ENCODE measurements at regions not wholly inside any gene's neighbourhood (a gene's known extent, or its start where the extent isn't known, plus 50 kb on each side); places are given as distances from the start of the nearest gene placed in this dataset.

DNA sequence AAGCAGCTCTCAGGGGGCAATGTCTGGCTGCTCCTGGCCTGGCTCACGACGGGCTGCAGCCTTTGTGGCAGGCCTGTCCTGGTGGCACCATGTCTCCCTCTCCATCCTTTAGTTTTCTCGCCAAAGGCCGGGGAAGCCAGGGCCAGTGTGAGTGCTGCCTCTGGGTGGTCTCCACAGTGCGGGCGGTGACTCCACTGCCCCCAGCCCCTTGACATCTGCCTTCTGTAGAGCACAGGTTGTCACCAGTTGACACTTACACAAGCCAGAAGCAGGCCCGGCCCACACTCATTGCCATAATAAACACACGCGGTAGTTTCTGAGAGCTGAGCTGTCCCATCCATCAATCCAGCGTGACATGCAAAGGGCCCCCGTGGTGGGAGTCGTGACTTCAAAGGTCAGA lies 219.5 kb downstream of the TFAP2C start:
- no peak for DNase-seq (ENCODE audit: low spot score)
- in situ Hi-C loops (cut with HindIII; ENCODE audit: low sequenced_read_pairs), result no loop called here

DNA sequence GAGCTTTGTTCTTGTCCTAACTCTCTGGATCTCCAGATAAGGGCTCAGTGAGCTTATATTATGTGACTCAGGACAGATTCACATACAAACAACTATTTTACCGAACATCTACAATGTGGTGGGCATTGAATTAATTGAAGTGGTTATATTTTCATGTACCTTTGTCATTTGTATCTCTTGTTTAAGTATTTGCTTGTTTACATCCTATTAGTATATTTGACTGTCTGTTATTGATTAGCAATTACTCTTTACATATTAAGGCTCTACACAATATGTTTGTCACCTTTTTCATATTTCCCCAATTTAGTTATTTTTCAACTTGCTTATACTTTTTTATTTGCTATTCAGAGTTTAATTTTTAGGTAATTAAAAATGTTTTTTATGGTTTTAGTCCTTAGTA lies 222.4 kb downstream of the TFAP2C start:
- in situ Hi-C loops (cut with HindIII; ENCODE audit: low sequenced_read_pairs), result no loop called here

DNA sequence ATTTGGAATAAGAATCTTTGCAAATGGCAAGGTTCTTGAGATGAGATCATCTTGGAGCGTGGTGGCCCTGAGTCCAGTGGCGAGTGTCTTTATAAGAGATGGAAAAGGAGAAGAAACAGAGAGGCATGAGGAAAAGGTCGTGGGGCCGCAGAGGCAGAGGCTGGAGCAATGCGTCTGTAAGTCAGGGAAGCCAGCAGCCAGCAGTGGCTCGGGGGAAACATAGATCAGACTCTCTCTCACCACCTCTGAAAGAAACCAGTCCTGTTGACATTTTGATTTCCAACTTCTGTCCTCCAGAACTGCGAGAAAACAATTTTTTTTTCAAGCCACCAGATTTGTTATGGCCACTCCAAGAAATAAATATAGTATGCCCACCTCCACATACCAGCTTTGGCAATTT lies 226.6 kb downstream of the TFAP2C start:
- in situ Hi-C loops (cut with HindIII; ENCODE audit: low sequenced_read_pairs), result no loop called here
- DNase-seq (ENCODE audit: low spot score), result no peak

More for the DNA sequence above, 222.4 kb downstream of the TFAP2C start:
- DNase-seq (ENCODE audit: low spot score), result no peak

DNA sequence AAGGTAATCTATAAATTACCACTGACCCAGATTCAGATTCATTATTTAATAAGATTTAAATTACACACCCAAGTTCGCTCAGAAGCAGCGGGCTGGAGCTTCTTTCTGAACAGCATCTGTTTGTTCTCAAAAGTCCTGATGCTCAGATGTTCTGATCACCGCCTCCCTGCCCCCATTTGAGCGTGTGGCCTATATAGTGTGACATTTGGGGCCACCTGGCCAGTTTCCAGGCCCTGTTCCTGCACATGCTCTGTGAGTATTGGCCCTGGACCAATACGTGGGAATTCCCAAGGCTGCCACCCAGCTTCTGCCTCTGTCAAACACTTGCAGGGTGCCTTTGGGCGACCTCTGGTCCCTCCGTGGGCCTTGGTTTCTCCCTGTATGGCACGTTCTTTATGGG lies 228.8 kb downstream of the TFAP2C start:
- no peak for DNase-seq (ENCODE audit: low spot score)
- in situ Hi-C loops (cut with HindIII; ENCODE audit: low sequenced_read_pairs), result no loop called here

DNA sequence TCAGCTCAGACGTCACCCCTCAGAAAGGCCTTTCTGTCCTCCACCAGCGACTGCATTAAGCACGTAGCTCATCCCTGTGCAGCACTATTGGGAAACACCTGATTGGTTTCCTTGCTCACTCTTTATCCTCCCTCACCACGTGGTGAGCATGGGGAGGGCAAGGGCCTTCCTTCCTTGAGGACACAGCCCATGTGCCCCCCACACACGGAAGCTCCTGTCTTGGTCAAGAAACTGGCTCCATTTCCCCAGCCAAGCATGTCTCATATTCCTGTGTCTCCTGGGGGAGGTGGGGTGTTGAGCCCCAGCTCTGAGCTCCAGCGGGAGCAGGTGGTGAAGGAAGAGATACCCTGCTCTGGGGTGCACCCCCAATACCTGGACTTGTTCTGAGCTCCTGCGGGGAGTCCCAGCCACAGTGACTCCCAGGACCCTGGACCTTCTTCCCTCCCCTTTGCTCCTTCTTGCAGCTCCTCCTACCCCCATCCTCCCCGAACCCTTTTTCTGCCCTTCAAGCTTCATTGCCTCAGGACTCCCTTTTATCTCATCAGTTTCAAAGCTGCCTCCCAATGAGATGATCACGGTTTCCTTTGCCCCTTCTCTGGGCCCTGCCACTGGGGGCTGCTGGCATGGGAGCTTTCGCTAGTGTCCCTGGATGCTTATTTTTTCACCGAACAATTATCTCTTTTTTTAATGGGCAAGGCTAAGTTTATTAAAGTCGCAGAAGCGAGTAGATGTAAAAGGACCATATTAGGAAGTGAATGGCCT lies 230.1 kb downstream of the TFAP2C start:
- in situ Hi-C loops (cut with HindIII; ENCODE audit: low sequenced_read_pairs), result no loop called here
- no peak for DNase-seq (ENCODE audit: low spot score)

DNA sequence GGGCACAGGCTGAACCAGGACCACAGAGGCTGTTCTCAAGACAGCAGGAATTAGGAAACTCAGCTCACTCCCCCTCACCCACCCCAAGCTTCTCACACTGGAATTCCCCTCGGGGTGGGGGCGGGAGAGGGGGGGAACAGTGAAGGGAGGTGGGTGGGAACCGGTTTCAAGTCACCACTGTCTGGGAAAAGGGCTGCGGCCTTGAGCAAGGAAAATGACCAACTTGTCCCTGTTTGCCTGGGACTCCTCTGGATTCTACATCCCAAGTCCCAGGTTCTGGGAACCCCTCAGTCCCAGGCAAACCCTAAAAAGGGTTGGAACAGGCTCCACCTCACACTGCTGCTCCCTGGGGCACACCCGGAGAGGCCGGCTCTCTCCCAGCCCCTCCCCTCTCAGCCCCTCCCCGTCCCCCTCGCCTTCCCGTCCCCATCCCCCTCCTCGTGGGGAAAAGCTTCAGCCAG lies 230.7 kb downstream of the TFAP2C start:
- no peak for DNase-seq (ENCODE audit: low spot score)
- in situ Hi-C loops (cut with HindIII; ENCODE audit: low sequenced_read_pairs), result no loop called here

DNA sequence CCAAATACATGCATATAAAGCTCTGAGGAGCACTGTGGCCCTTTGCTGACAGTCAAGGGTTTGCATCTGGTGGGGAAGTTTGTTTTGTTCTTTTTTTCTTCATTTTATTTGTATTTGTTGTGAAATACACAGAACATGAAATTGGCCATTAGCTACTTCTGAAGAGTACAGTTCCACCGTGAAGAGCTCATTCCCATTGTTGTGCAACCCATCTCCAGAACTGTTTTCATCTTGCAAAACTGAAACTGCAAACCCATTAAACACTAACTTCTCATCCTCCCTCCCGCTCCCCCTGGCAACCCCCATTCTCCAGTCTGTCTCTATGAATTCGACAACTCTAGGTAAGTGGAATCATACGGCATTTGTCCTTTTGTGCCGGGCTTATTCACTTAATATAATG lies 231.3 kb downstream of the TFAP2C start:
- in situ Hi-C loops (cut with HindIII; ENCODE audit: low sequenced_read_pairs), result no loop called here
- no peak for DNase-seq (ENCODE audit: low spot score)

DNA sequence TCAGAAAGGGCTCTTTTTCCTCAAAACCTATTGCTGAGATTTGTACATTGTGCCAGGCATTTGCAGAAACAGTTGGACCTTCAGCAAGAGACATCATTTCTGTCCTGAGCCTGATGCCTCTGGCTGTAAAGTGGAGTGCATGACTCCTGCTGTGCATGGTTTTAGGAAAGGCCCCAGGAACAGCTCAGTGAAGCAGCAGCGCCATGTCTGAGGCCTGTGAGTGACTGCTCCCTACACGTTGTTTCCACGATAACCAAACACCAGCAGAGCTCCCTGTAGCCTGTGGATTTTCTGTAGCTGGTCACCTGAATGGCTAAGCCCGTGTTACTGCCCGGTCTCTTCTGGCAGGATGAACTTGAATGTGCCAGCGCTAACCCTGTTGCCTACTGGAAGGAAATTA lies 232.5 kb downstream of the TFAP2C start:
- no peak for DNase-seq (ENCODE audit: low spot score)
- in situ Hi-C loops (cut with HindIII; ENCODE audit: low sequenced_read_pairs), result no loop called here

DNA sequence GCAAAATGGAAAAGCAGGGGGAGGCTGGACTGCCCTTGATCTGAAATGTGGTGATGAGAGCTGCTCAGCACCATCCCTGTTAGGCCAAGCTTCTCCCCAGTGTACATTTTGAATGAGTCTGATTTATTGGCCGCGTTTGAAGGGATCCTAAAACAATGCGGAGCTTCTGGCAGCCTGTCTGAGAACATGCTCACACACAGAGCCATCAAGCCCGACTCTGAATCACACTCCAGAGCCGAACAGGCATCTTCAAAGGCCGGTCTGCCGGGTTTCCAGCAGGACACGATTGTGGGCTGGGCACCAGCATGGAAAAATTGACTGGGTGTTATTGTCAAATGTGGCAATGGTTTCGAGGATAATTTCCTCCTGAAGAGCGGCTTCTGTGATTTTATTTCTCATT lies 235.9 kb downstream of the TFAP2C start:
- in situ Hi-C loops (cut with HindIII; ENCODE audit: low sequenced_read_pairs), result no loop called here
- DNase-seq (ENCODE audit: low spot score), result no peak

DNA sequence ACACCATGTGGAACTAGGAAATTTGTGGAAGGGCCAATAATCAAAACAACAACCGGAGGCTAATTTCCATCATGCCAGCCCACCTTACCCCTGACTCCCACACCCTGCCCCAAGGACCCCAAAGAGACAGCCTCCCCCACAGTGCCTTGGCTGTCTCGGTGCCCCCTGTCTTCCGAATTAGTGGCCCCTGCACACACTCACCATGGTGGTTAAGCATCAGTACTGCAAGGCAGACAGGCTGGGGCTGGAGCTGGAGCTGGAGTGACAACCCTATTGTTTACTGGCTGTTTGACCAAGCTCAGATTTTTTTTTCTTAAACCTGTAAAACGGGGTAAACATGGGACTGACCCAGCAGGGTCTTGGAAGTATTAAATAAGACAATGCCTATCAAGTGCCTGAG lies 238.0 kb downstream of the TFAP2C start:
- in situ Hi-C loops (cut with HindIII; ENCODE audit: low sequenced_read_pairs), result no loop called here
- DNase-seq (ENCODE audit: low spot score), result no peak

DNA sequence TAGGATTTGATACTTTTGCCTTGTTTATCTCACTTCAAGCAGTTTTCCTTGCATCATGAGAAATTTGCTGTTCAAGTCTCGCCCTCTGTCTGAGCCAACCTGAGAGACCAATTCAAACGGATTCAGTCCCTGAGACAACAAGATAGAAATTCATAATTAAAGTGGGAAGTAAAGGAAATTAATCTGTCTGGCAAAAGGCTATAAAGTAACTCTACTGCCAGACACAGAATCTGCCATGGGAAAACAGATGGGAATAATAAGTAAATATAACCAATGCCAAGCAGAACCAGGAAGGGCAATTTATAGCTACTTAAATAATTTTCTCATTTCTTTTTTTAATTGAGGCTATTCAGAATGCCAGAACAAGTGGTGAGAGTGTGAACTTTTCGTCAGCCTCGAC lies 239.6 kb downstream of the TFAP2C start:
- DNase-seq (ENCODE audit: low spot score), result no peak
- in situ Hi-C loops (cut with HindIII; ENCODE audit: low sequenced_read_pairs), result no loop called here

DNA sequence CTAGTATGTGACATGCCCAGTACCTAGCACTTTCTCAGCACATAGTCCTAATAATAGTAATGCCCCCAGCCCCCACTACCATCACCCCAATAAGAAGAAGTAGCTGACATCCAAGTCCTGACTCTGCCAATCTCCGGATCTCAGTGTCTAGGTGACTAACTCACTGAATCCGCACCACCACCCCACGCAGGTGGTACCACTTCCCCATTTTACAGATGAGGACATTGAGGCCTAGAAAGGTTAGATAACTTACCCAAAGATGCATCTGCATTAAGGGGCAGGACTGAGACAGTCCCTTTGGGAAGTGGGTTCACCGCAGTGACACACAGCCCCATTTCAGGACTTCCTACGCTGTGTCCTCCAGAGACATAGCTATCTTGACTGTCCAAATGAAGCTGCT lies 241.2 kb downstream of the TFAP2C start:
- in situ Hi-C loops (cut with HindIII; ENCODE audit: low sequenced_read_pairs), result no loop called here

DNA sequence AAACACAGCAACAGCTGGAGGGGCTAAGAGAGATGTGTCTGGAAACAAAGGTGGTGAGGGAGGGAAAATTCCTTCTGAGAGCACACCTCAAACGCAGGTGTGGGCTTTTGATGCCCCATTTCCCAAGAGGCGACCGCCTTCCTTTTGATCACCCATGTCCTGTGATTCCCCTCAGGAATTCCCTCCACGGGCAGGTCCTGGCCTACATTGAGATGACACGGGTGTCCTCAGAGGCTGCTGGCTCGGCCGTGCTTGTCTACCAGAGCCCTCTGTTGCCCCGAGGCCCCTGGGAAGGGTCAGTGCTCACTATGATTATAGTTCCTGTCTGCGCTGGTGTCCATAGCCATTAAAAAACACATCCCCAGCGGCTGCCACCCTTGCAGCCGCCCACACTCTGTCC lies 242.6 kb downstream of the TFAP2C start:
- in situ Hi-C loops (cut with HindIII; ENCODE audit: low sequenced_read_pairs), result no loop called here
- DNase-seq (ENCODE audit: low spot score), result no peak

More for the DNA sequence above, 241.2 kb downstream of the TFAP2C start:
- DNase-seq (ENCODE audit: low spot score), result no peak

DNA sequence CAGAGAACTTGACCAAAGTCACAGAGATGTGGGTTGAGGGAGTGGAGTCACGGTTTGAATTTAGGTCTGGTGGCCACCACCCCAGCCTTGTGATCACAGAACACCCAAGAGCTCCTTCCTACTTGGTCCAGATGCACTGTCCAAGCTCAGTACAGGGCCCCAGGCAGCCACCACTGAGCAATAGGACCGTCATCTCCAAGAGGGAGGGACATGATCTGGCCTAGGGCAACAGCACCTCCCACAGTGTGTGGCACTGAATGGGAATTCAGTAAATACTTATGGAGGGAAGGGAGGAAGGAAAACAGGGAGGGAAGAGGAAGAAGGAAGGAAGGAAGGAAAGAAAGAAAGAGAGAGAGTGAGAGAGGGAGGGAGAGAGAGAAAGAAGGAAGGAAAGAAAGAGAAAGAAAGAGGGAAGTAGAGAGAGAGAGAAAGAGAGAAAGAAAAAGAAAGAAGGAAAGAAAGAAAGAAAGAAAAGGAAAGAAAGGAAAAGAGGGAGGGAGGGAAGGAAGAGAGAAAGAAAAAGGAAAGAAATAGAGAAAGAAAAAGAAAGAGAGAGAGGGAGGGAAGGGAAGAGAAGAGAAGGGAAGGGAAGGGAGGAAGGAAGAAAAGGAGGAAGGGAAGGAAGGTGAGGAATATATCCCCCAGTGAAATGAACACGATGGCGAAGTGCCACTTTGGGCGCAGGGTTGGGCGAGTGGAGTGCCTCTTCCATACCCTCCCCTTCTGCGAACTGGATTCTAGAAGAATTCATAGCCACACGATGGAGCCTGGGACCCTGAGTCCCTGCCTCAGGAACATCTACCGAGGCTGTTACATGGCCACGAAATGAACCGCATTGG lies 243.7 kb downstream of the TFAP2C start:
- DNase-seq (ENCODE audit: low spot score), result no peak
- in situ Hi-C loops (cut with HindIII; ENCODE audit: low sequenced_read_pairs), result no loop called here

DNA sequence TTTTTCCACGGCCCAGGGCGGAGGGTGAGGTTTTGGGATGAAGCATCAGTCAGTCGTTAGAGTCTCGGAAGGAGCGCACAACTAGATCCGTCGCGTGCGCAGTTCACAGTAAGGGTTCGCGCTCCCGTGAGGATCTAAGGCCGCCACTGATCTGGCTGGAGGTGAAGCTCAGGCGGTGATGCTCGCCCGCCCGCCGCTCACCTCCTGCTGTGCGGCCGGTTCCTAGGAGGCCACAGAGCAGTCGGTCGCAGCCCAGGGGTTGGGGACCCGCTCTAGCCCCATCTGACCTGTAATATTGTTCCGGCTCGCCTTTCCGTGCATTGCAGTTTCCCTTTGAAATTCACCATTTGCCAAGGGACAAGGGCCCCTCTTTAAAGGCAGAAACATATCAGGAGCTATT lies 244.7 kb downstream of the TFAP2C start:
- DNase-seq (ENCODE audit: low spot score), result no peak
- in situ Hi-C loops (cut with HindIII; ENCODE audit: low sequenced_read_pairs), result no loop called here

DNA sequence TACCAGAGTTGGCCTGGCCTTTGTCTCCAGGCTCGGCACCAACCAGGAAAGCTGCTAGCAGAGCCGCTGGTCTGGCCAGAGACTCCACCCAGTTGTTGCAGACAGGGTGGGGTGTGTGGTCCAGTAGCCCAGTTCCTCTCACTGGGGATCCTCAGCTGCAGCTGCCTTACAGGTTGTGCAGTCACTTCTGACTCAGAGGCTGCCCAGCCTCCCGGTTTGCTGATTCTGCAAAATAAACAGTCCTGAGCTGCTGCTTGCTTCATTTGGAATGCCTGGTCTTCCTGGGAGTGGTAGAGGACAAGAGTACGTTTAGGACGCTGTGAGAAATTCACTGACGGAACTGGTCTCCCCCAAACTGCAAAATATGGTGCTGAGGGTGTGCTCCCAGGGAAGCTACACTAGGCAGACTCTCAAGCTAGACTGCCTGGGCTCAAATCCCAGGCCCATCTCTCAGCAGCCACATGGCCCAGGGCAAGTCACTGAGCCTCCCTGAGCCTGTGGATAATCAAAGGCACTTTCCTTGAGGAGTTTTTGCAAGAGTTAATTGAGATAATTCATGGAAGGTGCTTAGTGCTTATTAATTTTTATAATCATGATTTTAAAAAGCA lies 246.1 kb downstream of the TFAP2C start:
- DNase-seq (ENCODE audit: low spot score), result no peak
- in situ Hi-C loops (cut with HindIII; ENCODE audit: low sequenced_read_pairs), result no loop called here

DNA sequence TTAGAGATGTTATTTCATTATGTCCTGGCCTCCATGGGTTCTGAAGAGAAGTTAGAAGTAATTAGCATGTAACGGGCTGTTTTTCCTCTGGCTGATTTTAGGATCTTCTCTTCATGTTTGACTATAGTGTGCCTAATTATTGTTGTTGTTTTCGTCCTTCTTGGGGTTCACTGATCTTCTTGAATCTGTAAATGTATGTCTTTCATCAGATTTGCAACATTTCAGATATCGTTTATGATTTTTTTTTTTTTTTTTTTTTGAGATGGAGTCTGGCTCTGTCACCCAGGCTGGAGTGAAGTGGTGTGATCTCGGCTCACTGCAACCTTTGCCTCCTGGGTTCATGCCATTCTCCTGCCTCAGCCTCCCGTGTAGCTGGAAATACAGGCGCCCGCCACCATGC lies 246.7 kb downstream of the TFAP2C start:
- DNase-seq (ENCODE audit: low spot score), result no peak
- in situ Hi-C loops (cut with HindIII; ENCODE audit: low sequenced_read_pairs), result no loop called here

DNA sequence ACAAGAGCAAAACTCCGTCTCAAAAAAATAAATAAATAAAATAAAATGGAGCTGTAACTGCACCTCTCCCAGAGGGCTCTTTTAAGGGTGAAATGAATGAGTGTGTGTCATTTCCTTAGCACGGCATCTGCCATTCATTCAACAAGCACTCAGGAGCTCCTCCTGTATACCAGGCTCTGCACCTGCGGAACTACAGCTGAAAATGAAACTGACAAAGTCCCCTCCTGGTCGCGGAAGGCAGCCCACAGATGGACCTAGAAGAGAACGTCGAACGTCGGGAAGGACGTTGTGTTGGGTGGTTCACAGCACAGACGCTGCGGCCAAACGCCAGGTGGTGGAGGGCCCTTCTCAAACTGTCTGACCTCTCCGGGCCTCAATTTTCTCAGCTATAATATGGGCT lies 256.4 kb downstream of the TFAP2C start:
- in situ Hi-C loops (cut with HindIII; ENCODE audit: low sequenced_read_pairs), result no loop called here
- no peak for DNase-seq (ENCODE audit: low spot score)

DNA sequence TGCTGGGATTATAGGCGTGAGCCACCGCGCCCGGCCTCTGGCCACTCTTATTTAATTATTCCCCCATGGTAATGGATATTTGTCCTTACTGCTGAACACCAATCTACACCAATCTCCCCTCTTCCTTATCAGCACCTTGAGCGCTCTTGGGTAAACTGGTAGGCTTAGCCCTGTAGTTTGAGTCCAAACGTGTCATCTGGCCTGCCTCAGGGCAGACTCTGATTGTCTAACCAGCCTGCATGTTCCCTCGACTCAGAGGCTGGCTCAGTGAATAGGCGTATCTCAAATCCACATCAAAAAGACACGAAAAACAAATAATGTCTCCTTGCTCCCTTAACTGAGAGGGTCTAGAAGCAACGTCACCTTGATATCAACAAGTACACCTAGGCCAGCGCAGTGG lies 260.9 kb downstream of the TFAP2C start:
- no peak for DNase-seq (ENCODE audit: low spot score)
- in situ Hi-C loops (cut with HindIII; ENCODE audit: low sequenced_read_pairs), result no loop called here

DNA sequence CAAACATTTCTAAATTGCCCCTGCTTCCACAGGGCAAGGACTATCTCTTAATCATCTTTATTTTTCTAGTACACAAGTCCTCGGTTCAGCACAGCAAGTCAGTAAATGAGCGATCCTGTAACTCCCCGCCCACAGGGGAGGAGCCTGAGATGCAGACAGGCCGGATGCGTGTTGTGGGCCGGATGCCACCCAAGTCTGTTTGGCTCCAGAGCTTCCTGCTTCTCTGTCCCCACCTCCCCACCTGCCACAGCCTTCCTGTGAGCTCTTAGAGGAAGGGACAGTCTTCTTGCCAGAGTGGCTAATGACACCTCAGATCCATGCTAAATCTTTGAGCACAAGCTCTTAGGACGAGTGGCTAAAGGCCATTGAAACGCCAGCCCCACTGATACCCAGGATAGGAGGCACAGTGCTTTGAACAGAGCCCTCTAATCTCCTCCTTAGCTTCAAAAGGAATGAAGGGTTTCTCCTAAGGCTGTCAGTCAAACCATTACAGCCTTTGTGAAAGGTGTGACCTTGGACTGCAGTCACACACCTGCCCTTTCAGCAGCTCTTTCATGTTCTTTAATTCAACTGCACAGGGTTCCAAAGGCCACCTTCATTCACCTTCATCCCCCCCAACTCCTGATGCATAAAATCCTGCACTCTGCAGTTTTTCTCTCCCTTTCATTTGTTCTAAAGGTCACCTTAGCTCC lies 264.3 kb downstream of the TFAP2C start:
- in situ Hi-C loops (cut with HindIII; ENCODE audit: low sequenced_read_pairs), result no loop called here
- DNase-seq (ENCODE audit: low spot score), result no peak

Data from G401 (cell line).